ENCODE measurements at regions not wholly inside any gene's neighbourhood (a gene's known extent, or its start where the extent isn't known, plus 50 kb on each side); places are given as distances from the start of the nearest gene placed in this dataset.

DNA sequence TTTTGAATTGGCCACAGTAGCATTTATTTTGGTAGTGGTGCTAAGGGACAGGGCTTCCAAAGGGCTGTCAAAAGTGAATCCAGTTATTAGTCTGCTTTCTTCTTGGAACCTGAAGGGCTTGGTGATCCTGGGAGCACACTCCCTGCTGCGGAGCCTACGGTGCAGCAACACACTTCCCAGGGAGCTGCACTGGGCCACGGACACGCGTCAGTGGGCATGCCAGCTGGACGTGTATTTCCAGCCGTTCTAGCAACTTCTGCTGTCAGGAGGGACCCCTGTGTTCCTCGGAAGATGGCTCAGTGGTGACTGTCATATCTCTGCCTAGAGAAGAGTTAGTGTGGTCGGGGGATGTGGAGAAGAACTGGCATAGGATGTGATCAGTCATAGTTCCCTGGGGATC is 204.6 kb downstream of the SOCS6 start:
- ChIA-PET POLR2A (interaction anchor here (0.6 kb wide), 1 partner anchor 23 kb away, joined by 8 read pairs; no protein-coding TSS in a partner anchor), CTCF (interaction anchor here (1.2 to 1.6 kb wide), 2 partner anchors 13 to 15 kb away, joined by 4 to 5 read pairs; no protein-coding TSS in a partner anchor)
- no peak for TF ChIP-seq CTCF (IDR thresholded peaks at IDR 0.05; ENCODE audit: control extremely low read depth, extremely low read depth, low read depth, missing control alignments)
- DNase-seq (ENCODE audit: extremely low spot score) = no peak

DNA sequence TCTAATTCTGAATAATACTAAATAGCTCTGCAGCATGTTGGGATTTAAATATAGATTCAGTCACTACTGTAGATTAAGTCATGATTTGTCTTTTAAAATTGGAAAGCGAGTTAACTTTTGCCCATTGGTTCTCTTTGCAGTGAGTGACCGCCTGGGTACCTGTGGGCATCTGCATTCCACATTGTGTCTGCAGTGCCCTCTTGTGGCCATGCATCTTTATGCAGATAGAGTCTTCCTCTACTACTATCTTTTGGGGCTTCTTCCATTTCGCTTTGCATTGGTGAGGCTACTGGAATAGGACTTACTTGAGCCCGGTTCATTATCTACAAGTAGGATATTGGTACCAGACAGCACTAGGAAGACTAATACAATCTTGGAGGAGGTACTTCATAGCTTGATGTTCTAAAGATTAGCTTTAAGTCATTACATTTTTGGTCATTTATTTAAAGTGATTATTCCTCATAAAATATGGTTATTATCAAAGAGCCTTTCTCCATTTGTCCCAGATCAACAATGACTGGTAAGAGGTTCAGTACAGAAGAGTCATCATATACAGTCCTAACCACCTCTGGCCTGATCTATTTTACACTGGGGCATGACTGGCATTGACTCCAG is 203.0 kb downstream of the SOCS6 start:
- peak; percentile 41 for DNase-seq (ENCODE audit: extremely low spot score)
- peak; percentile 93 for TF ChIP-seq CTCF (IDR thresholded peaks at IDR 0.05; ENCODE audit: control extremely low read depth, extremely low read depth, low read depth, missing control alignments)
- ChIA-PET CTCF (interaction anchor here (0.7 to 3.1 kb wide), 18 partner anchors 8 to 997 kb away, joined by 3 to 42 read pairs (median 4); no protein-coding TSS in a partner anchor), POLR2A (no interaction called here)

DNA sequence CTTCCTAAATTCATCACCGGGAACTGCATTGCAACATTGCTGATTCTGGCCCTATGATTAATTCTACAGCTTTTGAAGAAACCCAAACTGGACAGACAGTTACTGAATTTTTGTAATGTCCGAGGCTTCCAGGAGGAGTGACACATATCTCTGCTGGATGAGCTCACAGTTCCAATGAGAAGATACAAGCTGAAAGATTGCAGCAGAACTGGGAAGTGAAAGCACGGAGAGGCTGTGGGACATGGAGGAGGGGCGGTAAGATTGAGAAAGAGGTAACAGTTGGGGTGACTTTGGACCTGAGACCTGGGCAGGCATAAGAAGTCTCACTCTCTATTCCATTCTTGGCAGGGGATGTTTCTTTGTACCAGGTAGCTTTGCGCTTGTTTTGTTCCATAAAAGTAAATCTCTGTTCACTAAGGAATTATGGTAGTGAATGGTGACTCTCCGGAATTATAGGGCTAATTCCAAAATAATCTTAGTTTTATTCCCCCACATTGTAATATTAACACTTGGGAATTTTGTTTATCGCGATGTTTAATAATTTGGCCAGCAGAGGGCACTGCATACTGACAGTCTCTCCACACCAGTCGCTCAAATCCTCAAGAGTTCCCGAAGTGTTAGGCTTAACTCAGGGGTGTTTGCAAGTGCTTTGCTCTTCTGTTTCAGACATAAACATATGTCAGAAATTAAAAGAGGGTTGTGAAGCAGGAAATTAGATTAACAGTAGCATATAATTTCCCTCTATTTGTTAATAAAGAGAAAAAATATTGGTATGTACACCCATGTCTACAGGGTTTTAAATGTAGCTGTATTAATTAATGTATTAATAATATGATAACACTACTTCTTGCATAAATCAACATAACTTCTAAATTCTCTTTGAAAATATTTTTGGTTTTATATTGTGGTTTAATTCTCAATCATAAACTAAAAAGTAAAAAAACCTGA is 201.4 kb downstream of the SOCS6 start:
- ChIA-PET POLR2A (no interaction called here), CTCF (interaction anchor here (0.7 to 3.1 kb wide), 23 partner anchors 8 to 995 kb away, joined by 3 to 42 read pairs (median 4); no protein-coding TSS in a partner anchor)
- TF ChIP-seq CTCF (IDR thresholded peaks at IDR 0.05; ENCODE audit: control extremely low read depth, extremely low read depth, low read depth, missing control alignments) = peak; percentile 69
- peak; percentile 19 for DNase-seq (ENCODE audit: extremely low spot score)

GRCh38 chr18:70489571-70489970 is 200.7 kb downstream of the SOCS6 start:
- ChIA-PET CTCF (interaction anchor here (0.7 to 3.1 kb wide), 11 partner anchors 8 to 204 kb away, joined by 3 to 42 read pairs (median 4); no protein-coding TSS in a partner anchor), POLR2A (no interaction called here)
- DNase-seq (ENCODE audit: extremely low spot score) = no peak
- no peak for TF ChIP-seq CTCF (IDR thresholded peaks at IDR 0.05; ENCODE audit: control extremely low read depth, extremely low read depth, low read depth, missing control alignments)

GRCh38 chr18:70469916-70470315 is 181.1 kb downstream of the SOCS6 start:
- TF ChIP-seq CTCF (IDR thresholded peaks at IDR 0.05; ENCODE audit: control extremely low read depth, extremely low read depth, low read depth, missing control alignments) = no peak

GRCh38 chr18:70468861-70469547 is 180.2 kb downstream of the SOCS6 start:
- no peak for TF ChIP-seq CTCF (IDR thresholded peaks at IDR 0.05; ENCODE audit: control extremely low read depth, extremely low read depth, low read depth, missing control alignments)
- POLR2A ChIA-PET = no interaction called here
- CTCF ChIA-PET = interaction anchor here (0.9 to 1.5 kb wide), 3 partner anchors 14 to 22 kb away, joined by 3 to 5 read pairs (median 3); no protein-coding TSS in a partner anchor
- DNase-seq (ENCODE audit: extremely low spot score) = no peak

More at GRCh38 chr18:70469916-70470315, 181.1 kb downstream of the SOCS6 start:
- POLR2A ChIA-PET = no interaction called here
- CTCF ChIA-PET = interaction anchor here (0.9 to 1.5 kb wide), 4 partner anchors 13 to 37 kb away, joined by 3 to 5 read pairs (median 4); no protein-coding TSS in a partner anchor
- no peak for DNase-seq (ENCODE audit: extremely low spot score)

Measured in GM10248 (cell line).